Caki2 (cell line): ENCODE measurements at regions not wholly inside any gene's neighbourhood (a gene's known extent, or its start where the extent isn't known, plus 50 kb on each side); places are given as distances from the start of the nearest gene placed in this dataset.
A peak's percentile ranks its signal among the peaks of the same experiment; 100 is the strongest.

Experiments
- DNase-seq: peaks from one replicate; pipeline ENCODE4 v3.0.0-alpha.2; 2015; ENCODE audit warnings: low read depth
- in situ Hi-C: cut with HindIII; loops from 2 replicates; pipeline ENCODE4 v1.10.0; 2016; ENCODE audit warnings: low sequenced_read_pairs, low pct_unique_long_range_greater_than_20kb, mixed read lengths

- in situ Hi-C loops: no loop called here
- DNase-seq: no peak
These were observed 353.7 kb downstream of the ARL6IP6 start for GRCh38 chr2:153072077-153072476.

- no peak for DNase-seq
- in situ Hi-C loops: no loop called here
These were observed 352.7 kb downstream of the ARL6IP6 start for GRCh38 chr2:153071090-153071489.

GRCh38 chr2:153068915-153069314 is 350.5 kb downstream of the ARL6IP6 start:
- in situ Hi-C loops: no loop called here
- no peak for DNase-seq

GRCh38 chr2:153068052-153068451 is 349.6 kb downstream of the ARL6IP6 start:
- DNase-seq: no peak
- in situ Hi-C loops: no loop called here

- DNase-seq: peak; percentile 84
- in situ Hi-C loops: no loop called here
These were observed 341.1 kb downstream of the ARL6IP6 start for GRCh38 chr2:153059338-153060052.

- in situ Hi-C loops: no loop called here
- no peak for DNase-seq
These were observed 339.3 kb downstream of the ARL6IP6 start for GRCh38 chr2:153057743-153058142.

- in situ Hi-C loops: no loop called here
- no peak for DNase-seq
These were observed 336.8 kb downstream of the ARL6IP6 start for GRCh38 chr2:153055182-153055581.

- in situ Hi-C loops: no loop called here
- DNase-seq: no peak
These were observed 334.6 kb downstream of the ARL6IP6 start for GRCh38 chr2:153052807-153053559.

- in situ Hi-C loops: no loop called here
- DNase-seq: no peak
These were observed 328.8 kb downstream of the ARL6IP6 start for GRCh38 chr2:153047220-153047619.

GRCh38 chr2:153043385-153043784 is 325.0 kb downstream of the ARL6IP6 start:
- in situ Hi-C loops: no loop called here
- no peak for DNase-seq

GRCh38 chr2:153028626-153029025 is 310.2 kb downstream of the ARL6IP6 start:
- in situ Hi-C loops: no loop called here
- DNase-seq: no peak

GRCh38 chr2:153027533-153027932 is 309.1 kb downstream of the ARL6IP6 start:
- in situ Hi-C loops: no loop called here
- DNase-seq: no peak

- in situ Hi-C loops: no loop called here
- no peak for DNase-seq
These were observed 301.8 kb downstream of the ARL6IP6 start for GRCh38 chr2:153020201-153020600.

GRCh38 chr2:153005071-153005730 is 286.8 kb downstream of the ARL6IP6 start:
- no peak for DNase-seq
- in situ Hi-C loops: no loop called here

- in situ Hi-C loops: no loop called here
- no peak for DNase-seq
These were observed 286.2 kb downstream of the ARL6IP6 start for GRCh38 chr2:153004627-153005026.

- no peak for DNase-seq
- in situ Hi-C loops: no loop called here
These were observed 255.7 kb downstream of the ARL6IP6 start for GRCh38 chr2:152974146-152974545.

GRCh38 chr2:152971685-152972084 is 253.3 kb downstream of the ARL6IP6 start:
- DNase-seq: no peak
- in situ Hi-C loops: no loop called here

- in situ Hi-C loops: no loop called here
- DNase-seq: peak; percentile 69
These were observed 244.0 kb downstream of the ARL6IP6 start for GRCh38 chr2:152962446-152962845.

GRCh38 chr2:152961351-152961750 is 242.9 kb downstream of the ARL6IP6 start:
- DNase-seq: no peak
- in situ Hi-C loops: no loop called here
